Left cardiac atrium (tissue), 4 donors: ENCODE measurements at regions not wholly inside any gene's neighbourhood (a gene's known extent, or its start where the extent isn't known, plus 50 kb on each side); places are given as distances from the start of the nearest gene placed in this dataset.
A peak's percentile ranks its signal among the peaks of the same experiment; 100 is the strongest.

Source experiments
- ATAC-seq, 2 donors: fragments of 200-7000 bp; cut with Tn5 transposase; one replicate each; pipeline ENCODE4 v1.9.1; 2020; ENCODE audit warnings: mild to moderate bottlenecking in 2 of 2, moderate library complexity in 2 of 2
- DNase-seq: peaks from one replicate; pipeline ENCODE4 v3.0.0-alpha.2; 2020
- intact Hi-C, 2 donors: fragments of 100-400 bp; cut with DNase I; formaldehyde crosslinking; loops; one replicate each; pipeline versions ENCODE4 v1.14.1 to v1.15.1; 2022 to 2023
- donor health status: DM: no; HTN: yes; CAD: no.
- donor health status: DM: no; HTN: yes; CAD: no; lungs with severe emphysema.
- donor health status: DM: yes; HTN: yes; CAD: no.
- donor health status: Dilated cardiomyopathy.

- intact Hi-C loops = no loop called here
- no peak for ATAC-seq
- no peak for DNase-seq
Observed at GRCh38 chr2:200750323-200750910, 61.3 kb upstream of the BZW1 start.

- intact Hi-C loops = no loop called here
- ATAC-seq (no peak), DNase-seq (no peak)
Observed at GRCh38 chr2:200751786-200752185, 59.9 kb upstream of the BZW1 start.

- no peak for DNase-seq
- peak in 1 of 2 donors; percentile 32 for ATAC-seq
- intact Hi-C loops = no loop called here
Observed at GRCh38 chr2:200752332-200752731, 59.4 kb upstream of the BZW1 start.

GRCh38 chr2:200752835-200753234 lies 58.9 kb upstream of the BZW1 start:
- ATAC-seq = no peak
- intact Hi-C loops = no loop called here
- DNase-seq = no peak

- no peak for DNase-seq
- ATAC-seq = peak; percentile 53 to 96
- intact Hi-C loops = no loop called here
Observed at GRCh38 chr2:200756618-200757321, 54.9 kb upstream of the BZW1 start.

- intact Hi-C loops = no loop called here
- DNase-seq (no peak), ATAC-seq (no peak)
Observed at GRCh38 chr2:200757399-200757798, 54.3 kb upstream of the BZW1 start.

GRCh38 chr2:200758341-200758740 lies 53.4 kb upstream of the BZW1 start:
- intact Hi-C loops = no loop called here
- DNase-seq (no peak), ATAC-seq (no peak)

GRCh38 chr2:200761266-200761665 lies 50.4 kb upstream of the BZW1 start:
- intact Hi-C loops = no loop called here
- DNase-seq = no peak
- ATAC-seq = no peak
